Peyer's patch (tissue), 4 donors: ENCODE measurements at regions not wholly inside any gene's neighbourhood (a gene's known extent, or its start where the extent isn't known, plus 50 kb on each side); places are given as distances from the start of the nearest gene placed in this dataset.

Source experiments
- POLR2A ChIP-seq, 2 donors: fragments of 450-650 bp; IDR thresholded peaks; one replicate each; pipeline ENCODE4 v1.5.1; 2017; ENCODE audit warnings: antibody characterized with exemption in 2 of 2, mild to moderate bottlenecking in 2 of 2, moderate library complexity in 2 of 2
- TF ChIP-seq, protein P1 (sequence below), 6 experiments: fragments of 450-650 bp in 4 of 6; fragments of 200-600 bp in 2 of 6; sonication (generic) in 1 of 6; IDR thresholded peaks; one replicate each; pipeline ENCODE4 v1.5.1; 2017 to 2019; ENCODE audit warnings: antibody characterized with exemption in 6 of 6, mild to moderate bottlenecking in 3 of 6, moderate library complexity in 1 of 6

DNA sequence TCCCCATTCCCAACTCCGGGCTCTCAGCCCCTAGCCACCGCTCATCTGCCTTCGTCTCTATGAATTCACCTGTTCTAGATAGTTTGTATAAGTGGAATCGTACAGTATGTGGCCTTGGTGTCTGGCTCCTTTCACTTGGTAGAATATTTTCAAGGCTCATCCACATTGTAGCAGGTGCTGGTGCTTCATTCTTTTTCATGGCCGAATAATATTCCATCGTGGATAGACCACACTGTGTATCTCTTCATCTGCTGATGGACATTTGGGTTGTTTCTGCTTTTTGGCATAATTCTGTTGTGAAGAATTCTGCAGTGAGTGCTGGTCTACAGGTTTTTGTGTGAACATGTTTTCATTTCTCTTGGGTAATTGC, 324.2 kb downstream of the SEC14L1 start:
- TF ChIP-seq, protein P1, sequence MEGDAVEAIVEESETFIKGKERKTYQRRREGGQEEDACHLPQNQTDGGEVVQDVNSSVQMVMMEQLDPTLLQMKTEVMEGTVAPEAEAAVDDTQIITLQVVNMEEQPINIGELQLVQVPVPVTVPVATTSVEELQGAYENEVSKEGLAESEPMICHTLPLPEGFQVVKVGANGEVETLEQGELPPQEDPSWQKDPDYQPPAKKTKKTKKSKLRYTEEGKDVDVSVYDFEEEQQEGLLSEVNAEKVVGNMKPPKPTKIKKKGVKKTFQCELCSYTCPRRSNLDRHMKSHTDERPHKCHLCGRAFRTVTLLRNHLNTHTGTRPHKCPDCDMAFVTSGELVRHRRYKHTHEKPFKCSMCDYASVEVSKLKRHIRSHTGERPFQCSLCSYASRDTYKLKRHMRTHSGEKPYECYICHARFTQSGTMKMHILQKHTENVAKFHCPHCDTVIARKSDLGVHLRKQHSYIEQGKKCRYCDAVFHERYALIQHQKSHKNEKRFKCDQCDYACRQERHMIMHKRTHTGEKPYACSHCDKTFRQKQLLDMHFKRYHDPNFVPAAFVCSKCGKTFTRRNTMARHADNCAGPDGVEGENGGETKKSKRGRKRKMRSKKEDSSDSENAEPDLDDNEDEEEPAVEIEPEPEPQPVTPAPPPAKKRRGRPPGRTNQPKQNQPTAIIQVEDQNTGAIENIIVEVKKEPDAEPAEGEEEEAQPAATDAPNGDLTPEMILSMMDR (IDR thresholded peaks at IDR 0.05), result no peak
- TF ChIP-seq POLR2A (IDR thresholded peaks at IDR 0.05), result no peak
